WTC11 (cell line): ENCODE measurements at regions not wholly inside any gene's neighbourhood (a gene's known extent, or its start where the extent isn't known, plus 50 kb on each side); places are given as distances from the start of the nearest gene placed in this dataset.

ENCODE experiments used
- ELF4 ChIP-seq: sonication (generic); formaldehyde crosslinking; IDR thresholded peaks from 2 replicates; pipeline ENCODE4 v1.8.1; 2022; ENCODE audit warnings: low read depth, mild to moderate bottlenecking, moderate library complexity, missing genetic modification reagents
- TF ChIP-seq, protein P1 (sequence below): fragments of 200-600 bp; IDR thresholded peaks from 2 replicates; pipeline ENCODE4 v1.8.0; 2022; ENCODE audit warnings: antibody characterized with exemption

DNA sequence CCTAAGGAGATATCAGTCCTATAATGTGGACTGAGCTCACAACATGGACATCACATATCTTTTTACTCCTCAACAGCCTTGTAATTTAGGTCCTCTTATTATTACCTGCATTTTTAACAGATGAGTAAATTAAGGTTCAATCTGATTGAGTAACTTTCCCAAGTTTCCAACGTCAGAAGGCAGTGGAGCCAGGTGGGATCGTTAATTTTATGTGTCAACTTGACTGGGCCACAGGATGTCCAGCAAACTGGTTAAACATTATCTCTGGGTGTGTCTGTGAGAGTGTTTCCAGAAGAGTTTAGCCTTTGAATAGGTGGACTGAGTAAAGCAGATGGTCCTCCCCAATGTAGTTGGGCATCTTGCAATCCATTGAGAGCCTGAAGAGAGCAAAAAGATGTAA is 59.0 kb upstream of the SLIT2 start:
- TF ChIP-seq ELF4 (CRISPR knock-in tag) = no peak
- TF ChIP-seq, protein P1, sequence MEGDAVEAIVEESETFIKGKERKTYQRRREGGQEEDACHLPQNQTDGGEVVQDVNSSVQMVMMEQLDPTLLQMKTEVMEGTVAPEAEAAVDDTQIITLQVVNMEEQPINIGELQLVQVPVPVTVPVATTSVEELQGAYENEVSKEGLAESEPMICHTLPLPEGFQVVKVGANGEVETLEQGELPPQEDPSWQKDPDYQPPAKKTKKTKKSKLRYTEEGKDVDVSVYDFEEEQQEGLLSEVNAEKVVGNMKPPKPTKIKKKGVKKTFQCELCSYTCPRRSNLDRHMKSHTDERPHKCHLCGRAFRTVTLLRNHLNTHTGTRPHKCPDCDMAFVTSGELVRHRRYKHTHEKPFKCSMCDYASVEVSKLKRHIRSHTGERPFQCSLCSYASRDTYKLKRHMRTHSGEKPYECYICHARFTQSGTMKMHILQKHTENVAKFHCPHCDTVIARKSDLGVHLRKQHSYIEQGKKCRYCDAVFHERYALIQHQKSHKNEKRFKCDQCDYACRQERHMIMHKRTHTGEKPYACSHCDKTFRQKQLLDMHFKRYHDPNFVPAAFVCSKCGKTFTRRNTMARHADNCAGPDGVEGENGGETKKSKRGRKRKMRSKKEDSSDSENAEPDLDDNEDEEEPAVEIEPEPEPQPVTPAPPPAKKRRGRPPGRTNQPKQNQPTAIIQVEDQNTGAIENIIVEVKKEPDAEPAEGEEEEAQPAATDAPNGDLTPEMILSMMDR = no peak
